ENCODE measurements at regions not wholly inside any gene's neighbourhood (a gene's known extent, or its start where the extent isn't known, plus 50 kb on each side); places are given as distances from the start of the nearest gene placed in this dataset.

DNA sequence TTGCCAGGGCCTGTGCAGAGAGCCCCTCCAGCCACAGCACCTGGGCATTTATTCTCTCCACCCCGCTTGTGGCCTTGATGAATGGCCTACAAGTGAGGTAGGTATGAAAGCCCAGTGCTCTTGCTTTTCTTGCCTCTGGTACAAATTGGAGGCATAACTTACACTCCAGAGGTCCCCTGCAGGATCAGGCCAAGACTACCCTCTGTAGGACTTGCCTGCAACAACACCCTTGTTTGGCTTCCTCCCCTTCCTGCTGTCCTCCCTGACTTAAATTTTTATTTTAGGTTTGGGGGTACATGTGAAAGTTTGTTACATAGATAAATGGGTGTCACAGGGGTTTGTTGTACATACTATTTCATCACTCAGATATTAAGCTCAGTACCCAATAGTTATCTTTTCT lies 95.7 kb downstream of the CDC42EP3 start:
- Histone ChIP-seq H3K27me3 (ENCODE audit: control insufficient read depth in 2 of 2, insufficient read depth in 2 of 2, low read length in 2 of 2) (no peaks in the 10 kb centered on the region), H3K27ac (ENCODE audit: extremely low read depth, low read depth, low read length) (no peak overlapping the region), H4K20me1 (replicated peaks; ENCODE audit: control insufficient read depth, insufficient read depth, low read length) (no peaks in the 10 kb centered on the region), H3K9me3 (replicated peaks; ENCODE audit: control insufficient read depth, insufficient read depth, low read depth, low read length) (0 out of 2 replicates have a peak, but pooled peaks cover 5% of the 10 kb centered on the region), H3K4me2 (ENCODE audit: insufficient read depth, low read length) (no peak overlapping the region), H2AFZ (ENCODE audit: low read depth, low read length) (no peak overlapping the region), H3K79me2 (ENCODE audit: control insufficient read depth, insufficient read depth, low read length) (no peaks in the 10 kb centered on the region), H3K9ac (ENCODE audit: insufficient read depth in 1 of 2, low read depth in 2 of 2, low read length in 2 of 2) (no peak overlapping the region), H3K9me1 (ENCODE audit: control insufficient read depth, insufficient read depth, low read length) (no peaks in the 10 kb centered on the region), H3K4me3 (no peak overlapping the region), H3K4me1 (replicated peaks in 1 of 2; ENCODE audit: control insufficient read depth in 2 of 2, insufficient read depth in 2 of 2, low read length in 2 of 2) (no peaks in the 10 kb centered on the region), H3K36me3 (ENCODE audit: control insufficient read depth, insufficient read depth, low read length) (peaks cover 4% of the 10 kb centered on the region; the same call in 1 of the 3 replicates)
- POLR2A ChIA-PET: interaction anchor here (0.7 kb wide), 1 partner anchor 1968 kb away, joined by 3 read pairs; no protein-coding TSS in a partner anchor
- TF ChIP-seq, protein P1, sequence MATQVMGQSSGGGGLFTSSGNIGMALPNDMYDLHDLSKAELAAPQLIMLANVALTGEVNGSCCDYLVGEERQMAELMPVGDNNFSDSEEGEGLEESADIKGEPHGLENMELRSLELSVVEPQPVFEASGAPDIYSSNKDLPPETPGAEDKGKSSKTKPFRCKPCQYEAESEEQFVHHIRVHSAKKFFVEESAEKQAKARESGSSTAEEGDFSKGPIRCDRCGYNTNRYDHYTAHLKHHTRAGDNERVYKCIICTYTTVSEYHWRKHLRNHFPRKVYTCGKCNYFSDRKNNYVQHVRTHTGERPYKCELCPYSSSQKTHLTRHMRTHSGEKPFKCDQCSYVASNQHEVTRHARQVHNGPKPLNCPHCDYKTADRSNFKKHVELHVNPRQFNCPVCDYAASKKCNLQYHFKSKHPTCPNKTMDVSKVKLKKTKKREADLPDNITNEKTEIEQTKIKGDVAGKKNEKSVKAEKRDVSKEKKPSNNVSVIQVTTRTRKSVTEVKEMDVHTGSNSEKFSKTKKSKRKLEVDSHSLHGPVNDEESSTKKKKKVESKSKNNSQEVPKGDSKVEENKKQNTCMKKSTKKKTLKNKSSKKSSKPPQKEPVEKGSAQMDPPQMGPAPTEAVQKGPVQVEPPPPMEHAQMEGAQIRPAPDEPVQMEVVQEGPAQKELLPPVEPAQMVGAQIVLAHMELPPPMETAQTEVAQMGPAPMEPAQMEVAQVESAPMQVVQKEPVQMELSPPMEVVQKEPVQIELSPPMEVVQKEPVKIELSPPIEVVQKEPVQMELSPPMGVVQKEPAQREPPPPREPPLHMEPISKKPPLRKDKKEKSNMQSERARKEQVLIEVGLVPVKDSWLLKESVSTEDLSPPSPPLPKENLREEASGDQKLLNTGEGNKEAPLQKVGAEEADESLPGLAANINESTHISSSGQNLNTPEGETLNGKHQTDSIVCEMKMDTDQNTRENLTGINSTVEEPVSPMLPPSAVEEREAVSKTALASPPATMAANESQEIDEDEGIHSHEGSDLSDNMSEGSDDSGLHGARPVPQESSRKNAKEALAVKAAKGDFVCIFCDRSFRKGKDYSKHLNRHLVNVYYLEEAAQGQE (IDR thresholded peaks at IDR 0.05; ENCODE audit: borderline replicate concordance): peak; percentile 40; the same call in 1 of the 2 replicates
- TF ChIP-seq, protein P1 (CRISPR knock-in tag; IDR thresholded peaks at IDR 0.05; ENCODE audit: low read depth): no peak
- TF ChIP-seq TAF1 (IDR thresholded peaks at IDR 0.05; ENCODE audit: control insufficient read depth, extremely low read depth, insufficient read depth, low read length, severe bottlenecking) (no peak), BCL6 (CRISPR knock-in tag; IDR thresholded peaks at IDR 0.05) (no peak), PML (IDR thresholded peaks at IDR 0.05; ENCODE audit: low read length) (no peak), RAD21 (CRISPR knock-in tag; conservative IDR thresholded peaks at IDR 0.05 in 1 of 2, IDR thresholded peaks at IDR 0.05 in 1 of 2) (peak in 1 of 2 experiments; percentile 49; a peak in 2 of 4 replicates), NR1H2 (CRISPR knock-in tag; IDR thresholded peaks at IDR 0.05) (no peak)
- TF ChIP-seq, protein P2, sequence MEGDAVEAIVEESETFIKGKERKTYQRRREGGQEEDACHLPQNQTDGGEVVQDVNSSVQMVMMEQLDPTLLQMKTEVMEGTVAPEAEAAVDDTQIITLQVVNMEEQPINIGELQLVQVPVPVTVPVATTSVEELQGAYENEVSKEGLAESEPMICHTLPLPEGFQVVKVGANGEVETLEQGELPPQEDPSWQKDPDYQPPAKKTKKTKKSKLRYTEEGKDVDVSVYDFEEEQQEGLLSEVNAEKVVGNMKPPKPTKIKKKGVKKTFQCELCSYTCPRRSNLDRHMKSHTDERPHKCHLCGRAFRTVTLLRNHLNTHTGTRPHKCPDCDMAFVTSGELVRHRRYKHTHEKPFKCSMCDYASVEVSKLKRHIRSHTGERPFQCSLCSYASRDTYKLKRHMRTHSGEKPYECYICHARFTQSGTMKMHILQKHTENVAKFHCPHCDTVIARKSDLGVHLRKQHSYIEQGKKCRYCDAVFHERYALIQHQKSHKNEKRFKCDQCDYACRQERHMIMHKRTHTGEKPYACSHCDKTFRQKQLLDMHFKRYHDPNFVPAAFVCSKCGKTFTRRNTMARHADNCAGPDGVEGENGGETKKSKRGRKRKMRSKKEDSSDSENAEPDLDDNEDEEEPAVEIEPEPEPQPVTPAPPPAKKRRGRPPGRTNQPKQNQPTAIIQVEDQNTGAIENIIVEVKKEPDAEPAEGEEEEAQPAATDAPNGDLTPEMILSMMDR (IDR thresholded peaks at IDR 0.05 in 2 of 3, conservative IDR thresholded peaks at IDR 0.05 in 1 of 3; ENCODE audit: insufficient read depth in 2 of 3, low read depth in 1 of 3, low read length in 3 of 3): peak; percentile 23 to 39 (median 27); a peak in 1 of 6 replicates
- intact Hi-C loops (cut with micrococcal nuclease): loop anchor here (1.0 kb wide), 1 partner anchor 160 kb away; no protein-coding TSS in a partner anchor
- ATAC-seq (peak; percentile 75), FAIRE-seq (no peak), DNase-seq (ENCODE audit: extremely low read depth in 1 of 4, low spot score in 3 of 4) (no peak)
- no TSS peak for BruUV-seq (replicated peaks)
- WGBS (ENCODE audit: insufficient coverage, low coverage, missing lambda C conversion rate): 100% methylated on average over 1 of the region's 1 CpG
- CTCF ChIA-PET (ENCODE audit: low intra/inter-chr PET ratio): no interaction called here
- in situ Hi-C loops (cut with MboI): no loop called here

Data from K562 (cell line).